ENCODE measurements at regions not wholly inside any gene's neighbourhood (a gene's known extent, or its start where the extent isn't known, plus 50 kb on each side); places are given as distances from the start of the nearest gene placed in this dataset.
A peak's percentile ranks its signal among the peaks of the same experiment; 100 is the strongest.

DNA sequence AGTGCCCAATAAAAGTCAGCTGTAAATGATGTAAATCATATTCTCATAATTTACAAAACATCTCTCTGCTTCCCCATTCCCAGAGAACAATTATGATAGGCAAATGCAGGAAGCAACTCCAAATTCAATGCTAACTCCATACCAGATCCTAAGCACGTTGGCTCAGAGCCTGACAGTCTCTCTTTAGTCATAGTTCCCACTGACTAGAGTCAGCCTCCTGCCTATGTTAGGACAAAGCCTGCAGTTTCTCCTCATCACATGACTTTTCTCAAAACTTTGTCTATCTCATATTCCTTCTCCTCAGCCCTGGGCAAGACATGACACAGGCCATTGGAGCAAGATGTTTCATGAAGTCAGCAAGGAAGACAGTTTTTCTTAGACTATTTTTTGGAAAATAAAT lies 101.5 kb upstream of the COL24A1 start:
- DNase-seq (ENCODE audit: extremely low read depth, low read depth), result no peak
- TF ChIP-seq, protein P1, sequence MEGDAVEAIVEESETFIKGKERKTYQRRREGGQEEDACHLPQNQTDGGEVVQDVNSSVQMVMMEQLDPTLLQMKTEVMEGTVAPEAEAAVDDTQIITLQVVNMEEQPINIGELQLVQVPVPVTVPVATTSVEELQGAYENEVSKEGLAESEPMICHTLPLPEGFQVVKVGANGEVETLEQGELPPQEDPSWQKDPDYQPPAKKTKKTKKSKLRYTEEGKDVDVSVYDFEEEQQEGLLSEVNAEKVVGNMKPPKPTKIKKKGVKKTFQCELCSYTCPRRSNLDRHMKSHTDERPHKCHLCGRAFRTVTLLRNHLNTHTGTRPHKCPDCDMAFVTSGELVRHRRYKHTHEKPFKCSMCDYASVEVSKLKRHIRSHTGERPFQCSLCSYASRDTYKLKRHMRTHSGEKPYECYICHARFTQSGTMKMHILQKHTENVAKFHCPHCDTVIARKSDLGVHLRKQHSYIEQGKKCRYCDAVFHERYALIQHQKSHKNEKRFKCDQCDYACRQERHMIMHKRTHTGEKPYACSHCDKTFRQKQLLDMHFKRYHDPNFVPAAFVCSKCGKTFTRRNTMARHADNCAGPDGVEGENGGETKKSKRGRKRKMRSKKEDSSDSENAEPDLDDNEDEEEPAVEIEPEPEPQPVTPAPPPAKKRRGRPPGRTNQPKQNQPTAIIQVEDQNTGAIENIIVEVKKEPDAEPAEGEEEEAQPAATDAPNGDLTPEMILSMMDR (IDR thresholded peaks at IDR 0.05; ENCODE audit: low read depth, low read length, missing control alignments), result no peak
- no peak overlapping the region for H3K4me3 ChIP-seq (replicated peaks; ENCODE audit: low read depth, low read length)

DNA sequence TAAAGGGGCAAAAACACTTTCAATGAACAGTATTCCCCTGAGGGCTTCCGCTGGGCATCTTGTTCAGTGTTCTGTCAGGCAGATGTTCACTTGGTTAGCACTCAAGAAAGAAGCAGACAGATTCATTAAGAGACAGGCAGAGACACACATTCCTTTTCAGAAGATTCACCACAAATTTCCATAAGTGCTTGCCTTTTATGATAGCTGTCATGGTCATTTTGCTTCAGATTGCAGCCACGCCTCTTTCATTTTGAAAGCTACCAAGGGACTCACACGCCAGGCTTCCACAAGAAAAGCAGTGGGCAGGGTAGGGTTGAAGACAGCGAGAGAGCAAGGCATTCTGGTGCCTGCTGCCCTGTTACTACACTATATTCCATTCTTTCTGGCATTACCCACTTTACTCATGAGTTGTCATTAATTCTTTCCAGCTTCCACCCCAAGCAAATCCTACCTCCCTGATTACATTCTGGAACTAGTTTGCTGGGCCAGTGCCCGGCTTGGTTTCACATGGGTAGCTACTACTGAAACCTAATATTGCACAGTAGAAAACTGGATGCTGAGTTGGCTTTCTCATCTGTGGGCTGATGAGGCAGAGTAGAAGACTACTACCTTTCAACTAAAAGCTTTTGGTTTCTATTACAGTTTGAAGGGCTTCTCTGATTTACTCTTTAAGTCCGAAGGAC lies 91.2 kb upstream of the COL24A1 start:
- TF ChIP-seq, protein P1 (IDR thresholded peaks at IDR 0.05; ENCODE audit: low read depth, low read length, missing control alignments), result no peak
- H3K4me3 ChIP-seq (replicated peaks; ENCODE audit: low read depth, low read length), result 0 out of 2 replicates have a peak overlapping the region, but pooled peaks have one; percentile 5
- peak; percentile 46 for DNase-seq (ENCODE audit: extremely low read depth, low read depth)

DNA sequence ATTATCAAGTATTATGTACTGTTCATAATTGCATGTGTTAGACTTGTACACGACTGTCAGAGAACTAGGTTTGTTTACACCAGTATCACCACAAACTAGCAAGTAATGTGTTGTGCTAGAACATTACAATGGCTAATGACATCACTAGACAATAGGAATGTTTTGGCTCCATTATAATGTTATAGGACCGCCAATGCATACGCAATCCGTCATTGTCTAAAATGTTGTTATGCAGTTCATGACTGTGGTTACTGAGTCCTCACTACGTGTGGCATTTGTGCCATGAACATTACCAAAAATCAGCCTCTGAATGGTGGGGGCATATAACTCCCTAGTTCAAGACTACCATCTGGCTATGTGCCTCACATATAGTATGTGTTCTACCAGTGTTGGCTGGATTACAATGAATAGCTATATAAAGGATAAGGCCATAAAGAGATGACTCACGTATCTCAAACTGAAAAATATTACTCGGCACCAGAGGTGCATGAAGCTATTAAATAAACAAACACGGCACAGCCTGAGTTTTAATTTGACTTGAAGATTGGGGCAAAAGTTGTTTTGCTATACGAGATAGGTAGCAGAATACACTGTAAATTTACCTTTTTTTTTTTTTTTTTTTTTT lies 89.1 kb upstream of the COL24A1 start:
- no peak overlapping the region for H3K4me3 ChIP-seq (replicated peaks; ENCODE audit: low read depth, low read length)
- no peak for DNase-seq (ENCODE audit: extremely low read depth, low read depth)
- TF ChIP-seq, protein P1 (IDR thresholded peaks at IDR 0.05; ENCODE audit: low read depth, low read length, missing control alignments), result no peak

DNA sequence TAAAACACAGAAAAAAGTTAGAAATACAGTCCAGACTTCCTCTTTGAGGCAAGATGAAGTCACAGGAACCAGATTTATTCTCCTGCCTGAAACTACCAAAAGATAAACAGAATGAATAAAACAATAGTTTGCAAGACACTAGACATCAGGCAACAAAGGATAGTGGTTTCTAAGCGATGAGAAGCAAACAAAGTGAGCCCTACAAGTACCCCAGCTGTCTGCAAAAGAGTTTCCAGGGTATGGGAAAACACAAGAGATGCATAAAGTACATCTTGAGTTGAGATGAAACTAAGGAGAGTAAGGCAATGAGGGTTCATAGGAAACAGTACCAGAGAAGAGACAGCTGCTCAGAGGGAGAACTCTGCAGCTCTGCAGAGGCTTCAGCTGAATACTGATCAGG lies 83.3 kb upstream of the COL24A1 start:
- H3K4me3 ChIP-seq (replicated peaks; ENCODE audit: low read depth, low read length), result no peak overlapping the region
- TF ChIP-seq, protein P1 (IDR thresholded peaks at IDR 0.05; ENCODE audit: low read depth, low read length, missing control alignments), result no peak
- no peak for DNase-seq (ENCODE audit: extremely low read depth, low read depth)

DNA sequence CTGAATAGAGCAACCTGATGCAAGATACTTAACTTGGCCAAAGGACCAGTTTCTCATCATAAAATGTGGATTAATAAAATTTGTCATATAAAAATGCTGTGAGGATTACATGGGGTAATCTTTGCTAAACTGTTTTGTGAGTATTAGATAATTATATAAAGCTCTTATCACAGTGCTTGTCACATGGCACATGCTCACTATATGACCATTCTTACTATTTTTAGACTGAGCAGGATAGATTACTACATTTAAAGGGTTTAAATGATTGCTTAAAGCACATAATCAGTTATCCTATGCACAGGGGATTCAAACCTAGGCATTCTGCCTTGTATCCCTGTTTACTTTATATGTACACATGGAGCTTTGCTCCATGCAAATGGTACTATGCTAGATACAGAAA lies 82.9 kb upstream of the COL24A1 start:
- DNase-seq (ENCODE audit: extremely low read depth, low read depth), result no peak
- TF ChIP-seq, protein P1 (IDR thresholded peaks at IDR 0.05; ENCODE audit: low read depth, low read length, missing control alignments), result no peak
- no peak overlapping the region for H3K4me3 ChIP-seq (replicated peaks; ENCODE audit: low read depth, low read length)

DNA sequence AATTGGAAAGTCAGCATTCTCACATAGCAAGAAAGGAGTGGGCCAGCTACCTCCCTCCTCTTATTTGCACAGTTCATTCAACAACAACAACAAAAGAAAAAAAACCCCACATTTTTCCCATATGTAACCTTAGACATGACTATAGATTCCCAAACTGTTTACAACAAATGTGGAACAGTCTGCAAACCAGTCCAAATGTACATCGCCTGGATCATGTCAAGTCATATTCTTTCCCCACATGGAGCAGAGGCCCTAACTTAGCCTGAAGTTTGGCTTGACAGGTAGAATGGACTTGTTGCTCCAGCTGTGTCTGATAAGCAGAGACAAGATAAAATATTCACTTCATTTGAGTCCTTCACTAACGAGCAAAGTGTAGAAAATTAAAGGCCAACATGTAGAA lies 81.7 kb upstream of the COL24A1 start:
- H3K4me3 ChIP-seq (replicated peaks; ENCODE audit: low read depth, low read length), result no peak overlapping the region
- TF ChIP-seq, protein P1 (IDR thresholded peaks at IDR 0.05; ENCODE audit: low read depth, low read length, missing control alignments), result no peak

More for the DNA sequence above, 81.7 kb upstream of the COL24A1 start:
- DNase-seq (ENCODE audit: extremely low read depth, low read depth), result no peak

Measured in HFF-Myc (cell line).